ENCODE measurements at regions not wholly inside any gene's neighbourhood (a gene's known extent, or its start where the extent isn't known, plus 50 kb on each side); places are given as distances from the start of the nearest gene placed in this dataset.

DNA sequence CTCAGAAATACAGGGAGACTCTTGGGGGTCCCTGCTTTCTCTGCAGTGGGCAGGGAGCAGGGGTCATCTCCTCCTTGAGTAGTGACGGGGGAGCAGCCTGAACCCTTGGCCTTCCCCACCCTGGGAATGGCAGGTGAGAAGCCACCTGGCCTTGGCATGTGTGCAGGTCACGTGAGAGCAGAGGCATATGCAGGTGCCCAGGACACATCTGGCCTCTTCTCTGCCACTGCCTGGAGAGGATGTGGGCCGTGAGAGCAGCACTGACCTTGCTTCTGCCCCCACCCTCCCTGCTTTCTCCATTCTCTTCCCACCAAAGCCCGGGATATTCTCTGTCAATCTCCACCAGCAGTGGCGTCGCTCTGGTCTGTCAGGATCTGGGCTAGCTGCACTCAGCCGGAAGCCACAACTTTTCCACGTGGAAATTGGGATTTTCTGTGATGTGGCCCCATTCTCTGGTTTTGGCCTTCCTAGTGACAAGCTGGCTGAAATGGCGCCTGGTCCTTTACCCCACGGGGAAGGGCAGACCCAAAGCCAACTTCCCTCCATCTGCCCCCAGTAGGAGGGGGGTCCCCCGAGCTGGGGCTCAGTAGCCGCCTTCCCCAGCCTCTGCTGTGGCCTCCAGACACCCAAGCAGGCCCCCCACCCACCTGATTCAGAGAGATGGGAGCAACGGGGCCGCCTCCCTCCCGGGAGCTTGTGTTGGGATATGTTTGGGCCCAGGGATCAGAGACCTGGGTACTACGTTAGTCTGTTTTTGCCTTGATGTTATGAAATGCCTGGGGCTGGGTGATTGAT, 70.4 kb upstream of the FCN1 start:
- no peak overlapping the region for H3K4me3 Mint-ChIP-seq
- TF ChIP-seq, protein P1, sequence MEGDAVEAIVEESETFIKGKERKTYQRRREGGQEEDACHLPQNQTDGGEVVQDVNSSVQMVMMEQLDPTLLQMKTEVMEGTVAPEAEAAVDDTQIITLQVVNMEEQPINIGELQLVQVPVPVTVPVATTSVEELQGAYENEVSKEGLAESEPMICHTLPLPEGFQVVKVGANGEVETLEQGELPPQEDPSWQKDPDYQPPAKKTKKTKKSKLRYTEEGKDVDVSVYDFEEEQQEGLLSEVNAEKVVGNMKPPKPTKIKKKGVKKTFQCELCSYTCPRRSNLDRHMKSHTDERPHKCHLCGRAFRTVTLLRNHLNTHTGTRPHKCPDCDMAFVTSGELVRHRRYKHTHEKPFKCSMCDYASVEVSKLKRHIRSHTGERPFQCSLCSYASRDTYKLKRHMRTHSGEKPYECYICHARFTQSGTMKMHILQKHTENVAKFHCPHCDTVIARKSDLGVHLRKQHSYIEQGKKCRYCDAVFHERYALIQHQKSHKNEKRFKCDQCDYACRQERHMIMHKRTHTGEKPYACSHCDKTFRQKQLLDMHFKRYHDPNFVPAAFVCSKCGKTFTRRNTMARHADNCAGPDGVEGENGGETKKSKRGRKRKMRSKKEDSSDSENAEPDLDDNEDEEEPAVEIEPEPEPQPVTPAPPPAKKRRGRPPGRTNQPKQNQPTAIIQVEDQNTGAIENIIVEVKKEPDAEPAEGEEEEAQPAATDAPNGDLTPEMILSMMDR (IDR thresholded peaks at IDR 0.05), result no peak
- H3K27me3 Mint-ChIP-seq (ENCODE audit: insufficient read depth), result peaks cover 15% of the 10 kb centered on the region
- H3K27ac Mint-ChIP-seq, result no peak overlapping the region
- no peak for DNase-seq
- peaks cover 25% of the 10 kb centered on the region for H3K9me3 Mint-ChIP-seq
- peaks cover 11% of the 10 kb centered on the region; the same call in 1 of the 2 replicates for H3K36me3 Mint-ChIP-seq (ENCODE audit: low read depth)
- H3K4me1 Mint-ChIP-seq (ENCODE audit: low read depth), result no peaks in the 10 kb centered on the region

DNA sequence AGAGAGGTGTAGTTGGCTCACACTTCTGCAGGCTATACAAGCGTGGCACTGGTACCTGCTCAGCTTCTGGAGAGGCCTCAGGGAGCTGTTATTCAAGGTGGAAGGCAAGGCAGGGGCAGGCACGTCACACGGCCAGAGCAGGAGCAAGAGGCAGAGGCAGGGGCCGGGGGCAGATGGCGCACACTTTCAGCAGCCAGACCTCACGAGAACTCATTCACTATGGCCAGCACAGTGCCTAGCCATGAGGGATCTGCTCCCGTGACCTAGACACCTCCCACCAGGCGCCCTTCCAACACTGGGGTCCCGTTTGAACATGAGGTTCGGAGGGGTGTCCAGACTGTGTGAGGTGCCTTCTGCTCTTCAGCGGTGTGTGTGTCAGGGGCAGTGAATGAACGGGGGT, 71.0 kb upstream of the FCN1 start:
- Mint-ChIP-seq H3K36me3 (ENCODE audit: low read depth) (peaks cover 11% of the 10 kb centered on the region; the same call in 1 of the 2 replicates), H3K4me1 (ENCODE audit: low read depth) (no peaks in the 10 kb centered on the region)

DNA sequence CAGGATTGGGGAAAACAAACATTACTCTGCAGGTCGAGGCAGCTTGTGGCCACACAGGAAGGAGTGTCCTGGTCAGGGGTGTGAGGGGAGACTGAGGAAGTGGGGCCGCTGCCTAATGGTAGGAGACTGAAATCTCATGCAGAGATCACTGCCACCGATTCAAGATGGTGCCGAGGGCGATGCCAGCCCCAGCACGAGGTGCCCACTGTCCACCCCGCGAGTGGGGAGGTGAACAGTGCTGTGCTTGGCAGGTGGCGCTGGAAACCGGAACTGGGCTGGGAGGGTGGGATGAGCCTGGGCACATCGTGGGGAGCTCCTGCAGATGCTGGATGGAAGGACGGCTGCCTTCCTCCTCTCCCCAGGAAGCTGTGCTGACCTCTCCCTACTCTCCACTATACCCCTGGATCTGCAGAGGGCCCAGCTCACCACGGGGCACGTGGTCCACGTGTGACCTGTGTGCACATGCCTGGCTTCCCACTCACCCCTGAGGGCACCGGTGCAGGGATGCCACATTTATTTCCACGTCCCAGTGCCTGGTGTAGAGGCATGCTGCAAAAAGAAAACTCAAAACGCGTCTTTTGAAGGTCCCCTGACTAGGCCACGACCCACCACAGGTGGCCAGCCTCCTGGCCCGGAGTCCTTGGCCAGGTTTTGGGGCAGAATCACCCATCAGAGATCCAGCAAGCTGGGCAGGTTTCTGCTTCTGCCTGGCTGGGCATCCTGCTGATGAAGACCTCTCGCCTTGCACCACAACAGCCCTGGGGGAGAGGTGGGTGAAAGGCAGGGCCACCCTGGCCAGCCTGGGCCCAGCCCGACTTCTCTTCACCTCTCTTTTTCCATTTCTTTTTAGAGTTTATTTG, 71.7 kb upstream of the FCN1 start:
- H3K27ac Mint-ChIP-seq, result no peak overlapping the region
- peaks cover 11% of the 10 kb centered on the region; the same call in 1 of the 2 replicates for H3K36me3 Mint-ChIP-seq (ENCODE audit: low read depth)
- no peak for DNase-seq
- H3K4me3 Mint-ChIP-seq, result no peak overlapping the region
- no peaks in the 10 kb centered on the region for H3K4me1 Mint-ChIP-seq (ENCODE audit: low read depth)
- TF ChIP-seq, protein P1 (IDR thresholded peaks at IDR 0.05), result no peak
- H3K27me3 Mint-ChIP-seq (ENCODE audit: insufficient read depth), result peaks cover 15% of the 10 kb centered on the region
- H3K9me3 Mint-ChIP-seq, result peaks cover 21% of the 10 kb centered on the region

More for the DNA sequence above, 71.0 kb upstream of the FCN1 start:
- peaks cover 15% of the 10 kb centered on the region for H3K27me3 Mint-ChIP-seq (ENCODE audit: insufficient read depth)
- no peak for DNase-seq
- H3K9me3 Mint-ChIP-seq, result peaks cover 25% of the 10 kb centered on the region
- no peak overlapping the region for H3K4me3 Mint-ChIP-seq
- no peak overlapping the region for H3K27ac Mint-ChIP-seq
- TF ChIP-seq, protein P1 (IDR thresholded peaks at IDR 0.05), result no peak

DNA sequence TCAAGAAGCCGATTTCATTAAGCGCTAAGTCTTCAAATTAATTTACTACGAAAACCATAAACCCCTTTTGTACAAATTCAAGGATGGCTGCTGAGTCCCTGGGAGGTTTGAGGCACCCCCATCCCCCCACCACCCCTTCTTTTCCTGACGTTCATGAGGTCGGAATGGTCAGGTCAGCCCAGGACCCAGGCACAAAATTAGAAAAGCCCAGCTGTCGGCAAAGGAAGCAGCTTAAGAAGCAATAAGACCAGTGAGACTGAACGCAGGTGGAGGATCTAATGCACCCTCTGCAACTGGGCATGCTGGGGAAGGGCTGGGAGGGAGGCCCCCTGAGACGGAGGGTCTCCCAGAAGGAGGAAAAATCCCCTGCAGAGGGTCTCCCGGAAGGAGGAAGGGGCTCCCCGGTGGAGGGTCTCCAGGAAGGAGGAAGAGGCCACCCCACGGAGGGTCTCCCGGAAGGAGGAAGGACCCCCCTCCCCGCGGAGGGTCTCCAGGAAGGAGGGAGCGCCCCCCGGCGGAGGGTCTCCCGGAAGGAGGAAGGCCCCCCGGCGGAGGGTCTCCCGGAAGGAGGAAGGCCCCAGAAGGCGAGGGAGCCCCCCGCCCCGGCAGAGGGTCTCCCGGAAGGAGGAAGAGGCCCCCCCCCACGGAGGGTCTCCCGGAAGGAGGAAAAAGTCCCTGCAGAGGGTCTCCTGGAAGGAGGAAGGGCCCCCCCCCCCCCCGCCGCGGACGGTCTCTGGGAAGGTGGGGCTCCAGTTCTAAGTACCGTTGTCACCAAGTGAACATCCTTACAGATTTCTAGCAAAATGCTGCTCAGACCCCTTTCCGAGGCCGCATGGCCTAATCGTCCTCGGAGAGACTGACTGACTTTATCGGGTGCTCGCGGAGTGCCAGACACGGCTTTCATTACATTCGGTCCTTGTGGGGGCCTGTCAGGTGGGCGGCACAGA, 74.4 kb upstream of the FCN1 start:
- Mint-ChIP-seq H3K9me3 (peaks cover 25% of the 10 kb centered on the region), H3K36me3 (ENCODE audit: low read depth) (peaks cover 3% of the 10 kb centered on the region; the same call in 1 of the 2 replicates), H3K27ac (no peak overlapping the region), H3K4me1 (ENCODE audit: low read depth) (no peaks in the 10 kb centered on the region), H3K27me3 (ENCODE audit: insufficient read depth) (peaks cover 16% of the 10 kb centered on the region), H3K4me3 (no peak overlapping the region)
- DNase-seq, result no peak
- TF ChIP-seq, protein P1 (IDR thresholded peaks at IDR 0.05), result no peak

DNA sequence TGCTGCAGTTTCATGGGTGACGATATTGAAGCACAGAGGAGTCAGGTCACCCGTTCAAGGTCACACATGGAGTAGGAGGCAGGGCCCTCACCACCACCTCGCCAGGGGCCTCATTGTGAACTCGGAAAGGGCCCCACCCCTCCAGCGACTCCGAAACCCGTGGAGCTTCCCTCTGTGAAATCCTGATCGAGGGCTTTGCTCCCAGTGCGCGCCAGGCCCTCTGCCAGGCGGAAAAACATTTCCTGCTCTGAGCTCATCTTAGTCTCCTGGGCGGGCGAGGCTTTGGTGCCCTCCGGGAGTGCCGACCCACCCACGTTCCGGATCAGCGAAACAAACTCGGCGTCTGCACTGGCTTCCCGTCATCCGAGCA, 75.0 kb upstream of the FCN1 start:
- H3K27me3 Mint-ChIP-seq (ENCODE audit: insufficient read depth), result peaks cover 16% of the 10 kb centered on the region

More for the DNA sequence above, 75.0 kb upstream of the FCN1 start:
- DNase-seq, result no peak
- Mint-ChIP-seq H3K4me3 (no peak overlapping the region), H3K9me3 (peaks cover 22% of the 10 kb centered on the region), H3K27ac (no peak overlapping the region), H3K36me3 (ENCODE audit: low read depth) (peaks cover 2% of the 10 kb centered on the region; the same call in 1 of the 2 replicates), H3K4me1 (ENCODE audit: low read depth) (no peaks in the 10 kb centered on the region)
- TF ChIP-seq, protein P1 (IDR thresholded peaks at IDR 0.05), result no peak
